Skin epidermis (tissue), 12 donors: ENCODE measurements at regions not wholly inside any gene's neighbourhood (a gene's known extent, or its start where the extent isn't known, plus 50 kb on each side); places are given as distances from the start of the nearest gene placed in this dataset.
"Not testable (repeated sequence)": the region's sequence is repeated elsewhere in the genome, so short reads cannot be mapped to it uniquely, and the experiment has no call there.

ENCODE experiments used
- H3K27ac ChIP-seq, 21 experiments: fragments of 200-600 bp; sonication (generic) in 11 of 21; one replicate each; pipeline ENCODE4 v1.5.0; 2020; ENCODE audit warnings: mild to moderate bottlenecking in 3 of 21, inconsistent platforms in 2 of 21, moderate library complexity in 2 of 21
- H3K4me3 ChIP-seq, 7 experiments: fragments of 200-600 bp; sonication (generic) in 2 of 7; one replicate each; pipeline ENCODE4 v1.5.0; 2020; ENCODE audit warnings: inconsistent platforms in 2 of 7, mild to moderate bottlenecking in 2 of 7, moderate library complexity in 1 of 7

DNA sequence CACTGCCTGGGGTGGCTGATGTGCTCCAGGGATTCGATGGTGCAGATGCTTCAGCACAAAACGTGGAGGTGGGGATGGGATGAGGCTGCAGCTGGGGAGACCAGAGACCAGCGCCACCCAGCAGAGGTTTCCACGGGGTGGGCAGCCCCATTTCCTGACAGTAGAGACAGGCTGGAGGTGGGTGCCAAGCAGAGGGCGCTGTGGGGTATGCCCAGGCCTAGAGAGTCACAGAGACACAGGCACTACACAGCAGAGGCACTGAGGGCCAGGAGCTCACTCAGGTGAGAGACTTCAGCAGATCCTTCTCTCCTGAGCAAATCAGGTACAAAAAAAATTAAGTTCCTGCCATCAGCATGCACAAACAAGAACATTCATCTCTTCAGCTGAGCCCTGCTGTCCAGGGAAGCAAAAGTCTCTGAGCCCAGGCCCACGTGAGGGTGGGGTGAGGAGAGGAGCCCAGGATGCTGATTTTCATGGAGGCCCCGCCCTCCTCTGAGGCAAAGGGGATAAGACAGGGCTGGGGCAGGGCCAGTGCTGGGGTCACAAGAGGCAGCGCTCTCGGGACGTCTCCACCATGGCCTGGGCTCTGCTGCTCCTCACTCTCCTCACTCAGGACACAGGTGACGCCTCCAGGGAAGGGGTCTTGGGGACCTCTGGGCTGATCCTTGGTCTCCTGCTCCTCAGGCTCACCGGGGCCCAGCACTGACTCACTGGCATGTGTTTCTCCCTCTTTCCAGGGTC lies 53.1 kb downstream of the GGTLC2 start:
- no peak overlapping the region for H3K4me3 ChIP-seq

DNA sequence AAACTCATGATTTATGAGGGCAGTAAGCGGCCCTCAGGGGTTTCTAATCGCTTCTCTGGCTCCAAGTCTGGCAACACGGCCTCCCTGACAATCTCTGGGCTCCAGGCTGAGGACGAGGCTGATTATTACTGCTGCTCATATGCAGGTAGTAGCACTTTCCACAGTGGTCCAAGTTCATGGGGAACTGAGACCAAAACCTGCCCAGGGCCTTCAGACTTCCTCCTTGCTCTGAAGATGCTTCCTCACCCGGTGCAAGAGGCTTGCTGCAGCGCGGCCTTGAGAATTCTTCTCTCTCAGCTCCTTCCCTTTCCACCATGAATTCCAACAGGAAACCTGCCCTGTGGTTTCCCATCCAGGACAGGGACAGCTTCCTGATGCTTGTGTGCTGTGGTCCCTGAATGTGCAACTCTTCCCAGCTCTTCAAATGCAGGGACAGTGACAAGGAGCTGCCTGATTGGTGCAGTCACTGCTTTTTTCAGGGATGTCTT lies 53.9 kb downstream of the GGTLC2 start:
- no peak overlapping the region for H3K27ac ChIP-seq
- H3K4me3 ChIP-seq, result no peak overlapping the region

More for the DNA sequence above, 53.1 kb downstream of the GGTLC2 start:
- no peak overlapping the region for H3K27ac ChIP-seq

DNA sequence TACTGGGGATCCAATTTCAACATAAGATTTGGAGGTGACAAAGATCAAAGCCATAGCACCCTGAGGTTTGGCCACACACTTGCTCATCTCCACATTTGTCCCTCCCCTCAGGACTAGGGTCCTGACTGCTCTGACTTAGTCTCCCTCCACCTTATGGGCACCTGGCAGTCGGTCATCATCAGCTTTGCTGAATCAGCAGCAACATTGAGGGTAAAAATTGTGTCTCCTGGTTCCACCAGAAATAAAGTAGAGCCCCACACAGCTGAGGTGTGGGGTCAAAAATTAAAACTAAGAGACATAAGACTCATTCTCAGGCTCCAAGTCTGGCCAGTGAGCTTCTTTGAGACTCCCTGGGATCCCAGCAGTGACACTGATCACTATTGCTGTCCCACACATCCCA lies 56.2 kb downstream of the GGTLC2 start:
- no peak overlapping the region for H3K27ac ChIP-seq
- H3K4me3 ChIP-seq, result no peak overlapping the region

DNA sequence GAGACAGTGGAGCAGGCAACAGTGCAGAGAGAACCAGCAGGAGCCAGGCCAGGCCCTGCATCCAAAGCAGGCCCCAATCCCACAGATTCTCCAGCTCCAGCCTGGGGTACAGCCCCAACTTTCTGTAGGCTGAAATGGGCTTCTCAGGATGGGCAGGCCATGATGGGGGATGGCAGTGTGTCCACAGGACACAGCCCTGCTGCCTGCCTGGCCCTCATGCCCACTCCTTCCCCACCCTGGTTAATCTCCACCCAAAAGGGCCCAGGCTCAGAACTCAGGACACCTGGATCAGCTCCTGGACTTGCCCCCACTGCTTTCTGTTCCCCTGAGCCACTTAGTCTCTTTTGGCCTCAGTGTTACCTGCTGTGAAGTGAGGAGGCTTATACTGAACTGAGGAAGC lies 57.1 kb downstream of the GGTLC2 start:
- not testable (repeated sequence) for H3K4me3 ChIP-seq, H3K27ac ChIP-seq

DNA sequence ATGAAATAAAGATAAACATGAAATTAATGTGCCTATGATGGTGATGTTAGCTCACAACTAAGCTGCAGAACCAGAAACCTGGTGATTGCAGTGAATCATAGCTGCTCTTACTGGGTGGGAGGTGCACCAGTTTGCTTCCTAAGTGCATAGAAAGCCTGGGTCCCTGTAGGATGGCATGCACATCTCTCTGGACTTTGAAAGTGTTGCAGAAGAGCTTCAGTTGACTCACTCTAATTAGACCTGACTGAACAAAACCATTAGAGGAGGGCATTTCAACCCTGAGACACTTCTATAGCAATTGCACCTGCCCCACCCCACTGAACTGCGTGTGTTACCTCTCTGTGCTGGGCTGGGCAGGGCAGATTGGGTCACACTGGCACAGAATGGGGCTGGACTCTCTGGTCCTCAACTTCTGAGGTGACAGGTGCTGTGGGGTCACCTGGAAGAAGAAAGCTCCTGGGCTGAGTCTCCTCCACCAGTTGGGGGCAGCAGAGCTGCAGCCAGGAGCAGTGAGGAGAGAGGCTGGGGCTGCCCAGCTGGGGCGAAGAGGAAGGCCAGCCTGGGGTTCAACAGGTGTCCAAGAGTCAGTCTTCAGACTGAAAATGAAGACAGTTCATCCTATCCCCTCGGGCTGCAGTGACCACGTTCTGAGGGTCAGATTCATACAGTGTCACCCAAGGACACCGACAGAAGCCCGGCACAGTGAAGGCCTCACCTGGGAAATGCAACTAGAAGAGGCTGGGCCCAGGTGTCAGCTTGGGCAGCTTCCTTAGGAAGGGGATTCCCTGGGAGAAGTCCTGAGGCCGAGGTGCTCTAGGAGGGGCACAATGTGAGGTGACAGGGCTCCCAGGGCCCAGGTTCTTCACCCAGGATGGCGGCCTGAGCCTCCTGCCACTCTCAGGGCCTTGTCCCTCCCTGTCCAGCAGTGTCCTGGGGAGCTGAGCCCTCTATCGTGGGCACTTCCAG lies 58.1 kb downstream of the GGTLC2 start:
- Histone ChIP-seq H3K4me3 (no peak overlapping the region), H3K27ac (no peak overlapping the region)

DNA sequence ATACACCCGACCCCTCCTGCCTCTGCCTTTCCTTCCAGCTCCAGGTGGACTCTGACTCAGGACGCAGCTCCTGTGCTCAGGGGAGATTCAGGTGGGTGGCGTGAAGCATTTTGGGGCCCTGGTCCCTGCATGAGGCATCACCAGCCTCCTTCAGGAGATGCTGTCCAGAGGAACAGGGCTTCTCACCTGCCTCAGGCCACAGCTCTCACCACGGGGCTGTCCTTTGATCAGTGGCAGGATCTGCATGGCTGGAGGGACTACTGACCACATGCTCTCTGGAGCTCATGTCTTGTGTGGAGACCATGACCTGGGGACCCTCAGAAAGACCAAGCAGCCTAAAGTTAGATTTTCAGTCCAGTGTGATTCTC lies 58.8 kb downstream of the GGTLC2 start:
- no peak overlapping the region for H3K27ac ChIP-seq
- no peak overlapping the region for H3K4me3 ChIP-seq

DNA sequence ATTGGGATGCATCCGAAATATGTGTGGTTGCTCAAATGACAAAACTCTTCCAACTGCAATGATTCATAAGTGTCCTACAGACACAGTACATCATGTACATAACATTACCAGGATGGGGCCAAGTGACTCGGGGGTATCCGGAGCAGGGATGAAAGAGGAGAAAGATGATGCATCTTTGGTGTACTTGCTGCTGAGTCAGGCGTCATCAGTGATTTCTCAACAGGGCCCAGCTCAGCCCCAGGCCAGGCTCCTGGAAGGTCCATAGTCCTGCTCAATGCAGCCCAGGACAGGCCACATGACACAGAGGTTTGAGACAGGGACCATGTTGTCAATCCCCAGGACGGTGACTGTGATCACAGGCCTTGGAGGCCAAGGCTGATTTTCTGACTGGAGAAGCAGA lies 59.3 kb downstream of the GGTLC2 start:
- H3K27ac ChIP-seq, result no peak overlapping the region
- H3K4me3 ChIP-seq, result no peak overlapping the region

DNA sequence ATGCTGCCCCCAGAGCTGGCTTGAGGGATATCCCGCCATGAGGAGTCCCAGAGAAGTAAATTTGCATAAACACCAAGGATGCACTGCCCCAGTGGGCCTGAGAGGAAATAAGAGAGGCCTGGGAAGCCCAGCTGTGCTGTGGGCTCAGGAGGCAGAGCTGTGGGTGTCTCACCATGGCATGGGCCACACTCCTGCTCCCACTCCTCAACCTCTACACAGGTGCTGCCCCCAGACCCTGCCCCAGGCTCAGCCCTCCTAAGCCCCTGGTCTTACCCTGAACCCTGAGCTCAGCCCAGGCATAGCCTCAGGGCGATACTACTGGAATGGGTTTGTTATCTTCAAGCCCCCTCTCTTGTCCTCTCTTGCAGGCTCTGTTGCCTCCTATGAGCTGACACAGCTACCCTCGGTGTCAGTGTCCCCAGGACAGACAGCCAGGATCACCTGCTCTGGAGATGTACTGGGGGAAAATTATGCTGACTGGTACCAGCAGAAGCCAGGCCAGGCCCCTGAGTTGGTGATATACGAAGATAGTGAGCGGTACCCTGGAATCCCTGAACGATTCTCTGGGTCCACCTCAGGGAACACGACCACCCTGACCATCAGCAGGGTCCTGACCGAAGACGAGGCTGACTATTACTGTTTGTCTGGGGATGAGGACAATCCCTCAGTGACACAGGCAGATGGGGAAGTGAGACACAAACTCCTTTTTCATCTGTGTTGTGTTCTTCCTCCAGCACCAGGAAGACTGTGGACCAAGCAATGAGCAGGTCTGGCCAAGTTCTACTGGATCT lies 59.9 kb downstream of the GGTLC2 start:
- Histone ChIP-seq H3K27ac (no peak overlapping the region), H3K4me3 (no peak overlapping the region)

DNA sequence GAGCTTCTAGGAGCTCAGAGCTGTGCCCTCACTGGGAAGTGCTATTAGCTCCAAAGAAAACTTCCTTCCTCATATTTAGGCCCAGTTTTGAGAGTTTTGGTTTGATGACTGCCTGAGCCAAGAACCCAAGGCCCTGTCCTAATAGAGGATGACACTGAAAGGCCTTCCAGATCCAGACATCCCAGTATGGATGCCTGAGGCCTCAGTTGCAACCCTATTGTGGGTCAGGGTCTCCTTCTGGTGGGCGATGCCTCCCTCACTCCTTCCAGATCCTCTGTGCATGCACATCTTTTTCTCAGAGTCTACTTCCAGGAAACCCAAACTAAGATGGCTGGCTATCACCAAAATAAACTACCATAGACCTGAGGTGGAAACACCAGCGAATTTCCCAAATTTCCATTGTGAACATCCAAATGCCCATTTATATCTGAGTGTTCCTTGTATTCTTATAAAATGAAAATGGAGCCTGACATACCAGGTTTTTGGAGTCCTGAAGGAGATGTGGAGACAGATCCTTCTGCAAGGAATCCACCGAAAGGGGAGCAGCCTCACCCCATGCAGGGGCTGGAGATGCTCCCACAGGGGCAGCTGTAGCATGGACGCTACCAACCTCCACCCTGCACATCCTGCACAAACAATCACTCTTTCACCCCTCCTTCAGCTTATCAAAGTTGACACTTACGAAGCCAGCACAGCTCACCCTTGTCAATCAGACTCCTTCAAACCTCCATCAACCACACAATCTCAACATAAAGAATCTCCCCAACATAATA lies 61.1 kb downstream of the GGTLC2 start:
- Histone ChIP-seq H3K4me3 (no peak overlapping the region), H3K27ac (no peak overlapping the region)

DNA sequence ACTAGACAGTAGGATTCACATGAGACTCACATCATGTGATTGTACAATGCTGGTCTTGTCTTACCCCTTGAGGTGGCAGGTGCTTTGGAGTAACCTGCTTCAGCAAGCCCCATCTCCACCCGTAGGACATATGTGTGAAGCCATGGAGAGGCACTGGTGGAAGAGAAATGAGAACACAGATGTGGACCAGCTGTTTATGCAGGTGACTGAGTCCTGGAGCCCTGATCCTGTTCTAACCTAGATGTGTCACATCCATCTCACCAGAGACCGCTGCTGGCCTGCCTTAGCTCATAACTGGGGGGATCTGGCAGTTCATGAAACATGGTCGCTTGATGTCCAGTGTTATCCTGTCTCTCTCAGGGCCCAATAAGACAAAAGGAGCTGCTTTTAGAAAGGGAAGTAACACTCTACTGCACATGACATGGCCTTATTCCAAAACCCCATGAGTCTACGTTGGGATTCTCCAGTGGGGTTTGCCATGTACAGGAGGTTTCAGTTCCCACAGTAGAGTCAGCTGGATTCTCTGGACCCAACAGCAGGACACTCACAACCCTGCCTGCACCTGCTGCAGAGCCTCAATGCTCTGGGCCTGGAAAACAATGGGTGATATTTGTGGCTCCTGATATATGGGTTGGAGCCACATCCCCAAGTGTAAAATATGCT lies 62.0 kb downstream of the GGTLC2 start:
- H3K27ac ChIP-seq, result no peak overlapping the region
- no peak overlapping the region for H3K4me3 ChIP-seq

DNA sequence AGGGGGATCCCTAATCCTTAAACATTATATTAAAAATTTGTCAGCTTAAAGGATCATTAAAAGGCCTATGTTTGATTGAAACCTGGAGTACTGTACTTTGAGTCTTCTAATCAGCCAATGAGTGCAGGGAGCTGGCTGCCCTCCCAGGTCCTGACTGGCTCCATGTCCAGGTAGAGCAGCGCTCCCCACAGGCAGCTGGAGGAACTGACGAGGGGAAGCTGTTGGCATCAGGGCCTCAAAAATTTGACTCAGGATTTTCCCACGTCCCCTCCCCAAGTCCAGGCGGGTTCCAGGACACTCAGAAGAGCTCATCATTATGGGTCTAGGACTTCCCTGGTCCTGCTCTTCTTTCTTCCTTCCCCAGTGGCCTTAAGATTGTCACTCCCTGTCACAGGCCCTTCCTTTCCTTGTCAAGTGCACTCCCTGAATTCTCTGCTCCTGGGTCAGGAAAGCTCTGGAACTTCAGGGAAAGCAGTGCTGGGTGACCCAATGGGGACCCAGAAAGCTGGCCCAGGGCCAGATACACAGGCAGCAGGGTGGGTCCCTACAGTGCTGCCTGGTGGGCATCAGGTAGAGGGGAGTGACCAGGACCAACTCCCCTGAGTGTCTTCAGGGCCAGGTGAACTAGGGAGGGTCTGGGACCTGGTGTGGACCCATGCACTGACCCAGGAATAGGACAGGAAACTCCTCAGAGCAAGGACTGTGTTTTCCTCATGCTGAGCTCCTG lies 65.5 kb downstream of the GGTLC2 start:
- Histone ChIP-seq H3K27ac (no peak overlapping the region), H3K4me3 (no peak overlapping the region)

DNA sequence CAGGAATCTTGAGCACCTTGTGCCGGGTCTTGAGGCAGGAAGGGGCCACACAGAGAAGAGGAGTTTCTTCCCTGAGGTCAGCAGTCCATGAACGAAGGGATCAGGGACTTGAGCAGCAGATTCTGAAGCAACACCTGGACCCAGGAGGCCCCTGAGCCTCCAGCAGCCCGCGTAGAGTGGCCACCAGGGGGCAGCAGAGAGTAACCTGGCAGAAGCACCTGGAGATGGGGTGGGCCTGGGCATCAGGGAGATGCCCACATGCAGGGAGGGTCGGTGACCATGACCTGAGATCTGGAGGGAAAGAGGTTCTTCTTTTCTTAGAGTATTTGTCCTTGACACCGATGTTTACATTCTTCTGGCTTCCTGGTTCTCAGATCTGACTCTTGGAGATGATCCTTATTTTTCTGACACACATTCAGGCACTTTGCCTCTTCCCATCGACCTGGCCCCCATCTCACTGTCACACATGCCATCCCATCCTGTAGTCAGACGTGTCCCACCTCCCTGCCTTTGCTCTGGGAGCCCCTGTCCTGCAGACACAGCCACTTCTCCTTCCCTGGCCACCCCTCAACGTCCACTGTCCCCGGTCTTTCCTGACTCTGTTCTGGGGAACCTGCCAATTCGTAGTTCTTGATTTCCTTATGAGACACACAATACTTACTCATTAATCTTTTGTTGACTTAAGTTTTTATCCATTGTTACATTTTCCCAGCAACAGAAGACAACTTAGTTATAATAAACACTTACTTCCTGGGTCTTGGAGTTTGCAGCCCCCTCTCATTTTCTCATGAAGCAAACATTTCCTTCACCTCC lies 66.5 kb downstream of the GGTLC2 start:
- H3K27ac ChIP-seq, result no peak overlapping the region
- no peak overlapping the region for H3K4me3 ChIP-seq

DNA sequence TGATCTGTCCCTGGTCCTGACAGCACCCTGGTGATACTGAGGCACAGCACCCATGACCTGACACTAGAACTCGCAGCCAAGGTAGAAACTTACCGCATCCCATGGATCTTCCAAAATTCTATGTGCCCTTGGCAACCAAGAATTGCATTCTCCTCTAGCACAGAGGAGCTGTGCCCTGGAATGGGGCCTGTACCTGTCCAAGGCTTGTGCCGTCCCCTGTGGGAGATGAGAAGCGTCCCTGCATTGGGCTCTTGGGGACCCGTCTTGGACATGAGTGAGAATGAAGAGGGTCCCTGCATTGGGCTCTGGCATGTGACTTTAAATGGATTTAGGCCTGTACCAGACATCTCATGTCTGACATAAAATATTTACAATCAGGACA lies 67.1 kb downstream of the GGTLC2 start:
- H3K4me3 ChIP-seq, result no peak overlapping the region
- no peak overlapping the region for H3K27ac ChIP-seq

DNA sequence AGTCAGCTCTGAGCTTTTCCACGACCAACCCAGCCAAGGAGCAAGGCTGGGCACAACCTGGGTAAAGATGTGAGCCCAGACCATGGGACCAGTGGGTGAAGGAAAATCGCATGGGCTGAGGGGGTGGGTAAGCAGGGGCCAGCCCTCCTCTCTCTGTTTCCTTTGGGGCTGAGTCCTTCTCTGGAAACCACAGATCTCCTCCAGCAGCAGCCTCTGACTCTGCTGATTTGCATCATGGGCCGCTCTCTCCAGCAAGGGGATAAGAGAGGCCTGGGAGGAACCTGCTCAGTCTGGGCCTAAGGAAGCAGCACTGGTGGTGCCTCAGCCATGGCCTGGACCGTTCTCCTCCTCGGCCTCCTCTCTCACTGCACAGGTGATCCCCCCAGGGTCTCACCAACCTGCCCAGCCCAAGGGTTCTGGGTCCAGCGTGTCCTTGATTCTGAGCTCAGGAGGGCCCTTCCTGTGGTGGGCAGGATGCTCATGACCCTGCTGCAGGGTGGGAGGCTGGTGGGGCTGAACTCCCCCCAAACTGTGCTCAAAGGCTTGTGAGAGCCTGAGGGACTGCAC lies 67.8 kb downstream of the GGTLC2 start:
- no peak overlapping the region for H3K27ac ChIP-seq
- H3K4me3 ChIP-seq, result no peak overlapping the region

DNA sequence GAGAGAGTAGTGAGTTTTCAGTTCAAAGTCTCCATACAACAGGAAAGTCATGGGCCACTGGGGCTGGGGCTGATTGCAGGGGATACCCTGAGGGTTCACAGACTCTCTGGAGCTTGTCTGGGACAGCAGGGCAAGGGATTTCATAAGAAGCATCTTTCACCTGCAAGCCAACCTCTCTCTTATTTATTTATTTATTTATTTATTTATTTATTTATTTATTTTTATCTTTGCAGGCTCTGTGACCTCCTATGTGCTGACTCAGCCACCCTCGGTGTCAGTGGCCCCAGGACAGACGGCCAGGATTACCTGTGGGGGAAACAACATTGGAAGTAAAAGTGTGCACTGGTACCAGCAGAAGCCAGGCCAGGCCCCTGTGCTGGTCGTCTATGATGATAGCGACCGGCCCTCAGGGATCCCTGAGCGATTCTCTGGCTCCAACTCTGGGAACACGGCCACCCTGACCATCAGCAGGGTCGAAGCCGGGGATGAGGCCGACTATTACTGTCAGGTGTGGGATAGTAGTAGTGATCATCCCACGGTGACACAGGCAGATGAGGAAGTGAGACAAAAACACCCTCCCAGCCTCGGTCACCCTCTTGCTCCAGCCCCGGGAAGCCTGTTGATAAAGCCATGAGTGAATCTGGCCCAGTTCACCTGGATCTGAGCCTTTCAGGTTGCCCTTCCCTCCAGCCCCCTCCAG lies 68.4 kb downstream of the GGTLC2 start:
- Histone ChIP-seq H3K4me3 (no peak overlapping the region), H3K27ac (no peak overlapping the region)

DNA sequence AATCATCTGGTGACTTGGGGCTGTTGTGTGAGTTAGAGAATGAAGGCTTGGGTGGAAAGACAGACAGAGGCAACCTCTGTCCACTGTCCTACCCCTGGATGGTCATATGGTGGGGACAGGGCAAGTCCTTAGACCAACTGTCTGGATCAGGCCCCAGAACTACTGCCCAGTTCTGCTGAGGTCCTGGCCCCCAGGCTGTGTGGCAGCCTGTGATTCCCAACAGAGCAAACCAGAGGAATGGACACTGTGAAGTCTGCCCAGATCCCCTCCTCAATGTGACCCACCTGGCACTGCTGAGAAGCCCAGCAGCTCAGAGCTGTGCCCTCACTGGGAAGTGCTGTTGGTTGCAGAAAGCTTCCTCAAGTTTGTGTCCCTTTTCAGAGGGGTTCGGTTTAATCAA lies 69.0 kb downstream of the GGTLC2 start:
- H3K27ac ChIP-seq, result no peak overlapping the region

More for the DNA sequence above, 69.0 kb downstream of the GGTLC2 start:
- H3K4me3 ChIP-seq, result no peak overlapping the region
